Forelimb muscle (tissue), 1 donor: ENCODE measurements at regions not wholly inside any gene's neighbourhood (a gene's known extent, or its start where the extent isn't known, plus 50 kb on each side); places are given as distances from the start of the nearest gene placed in this dataset.

Experiments
- DNase-seq: peaks from one replicate; pipeline ENCODE4 v3.0.0-alpha.2; 2013; ENCODE audit warnings: low read depth

DNA sequence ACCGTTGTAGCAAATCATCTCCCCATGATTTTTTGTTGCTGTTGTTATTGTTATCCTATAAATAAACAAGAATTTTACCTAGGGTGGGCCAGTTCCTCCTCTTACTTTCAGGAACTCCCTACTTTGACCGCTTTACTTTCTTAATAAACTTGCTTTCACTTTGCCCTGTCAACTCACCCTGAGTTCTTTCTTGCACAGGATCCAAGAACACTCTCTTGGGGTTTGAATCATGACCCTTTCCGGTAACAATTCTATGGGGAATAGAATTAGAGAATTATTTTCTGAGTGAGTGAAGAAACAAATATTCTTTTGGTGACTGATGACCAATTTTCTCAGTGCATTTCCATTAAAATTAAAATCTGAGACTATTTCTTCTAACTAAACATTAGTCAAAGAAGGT lies 584.0 kb upstream of the TENM3 start:
- DNase-seq, result no peak

DNA sequence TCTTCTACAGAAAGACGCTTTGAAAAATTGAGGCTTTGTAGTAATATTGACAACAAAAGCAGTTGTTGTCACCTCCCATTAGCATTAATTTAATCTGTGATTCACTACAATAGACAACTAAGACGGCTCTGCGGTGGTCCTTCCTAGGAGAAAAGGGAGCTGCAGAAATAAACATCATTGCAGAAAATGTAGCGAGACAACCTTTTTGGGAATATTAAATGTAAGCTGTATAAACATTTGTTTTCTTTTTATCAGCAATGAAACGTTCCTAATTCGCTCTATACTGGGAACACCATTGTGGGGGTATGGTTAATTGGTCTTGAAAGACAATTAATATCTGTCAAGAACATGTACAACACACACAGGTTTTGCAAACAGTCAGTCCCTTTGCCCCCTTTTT lies 583.3 kb upstream of the TENM3 start:
- DNase-seq, result no peak

GRCh38 chr4:181661090-181661489 lies 582.1 kb upstream of the TENM3 start:
- no peak for DNase-seq

GRCh38 chr4:181661923-181662322 lies 581.3 kb upstream of the TENM3 start:
- DNase-seq, result no peak

DNA sequence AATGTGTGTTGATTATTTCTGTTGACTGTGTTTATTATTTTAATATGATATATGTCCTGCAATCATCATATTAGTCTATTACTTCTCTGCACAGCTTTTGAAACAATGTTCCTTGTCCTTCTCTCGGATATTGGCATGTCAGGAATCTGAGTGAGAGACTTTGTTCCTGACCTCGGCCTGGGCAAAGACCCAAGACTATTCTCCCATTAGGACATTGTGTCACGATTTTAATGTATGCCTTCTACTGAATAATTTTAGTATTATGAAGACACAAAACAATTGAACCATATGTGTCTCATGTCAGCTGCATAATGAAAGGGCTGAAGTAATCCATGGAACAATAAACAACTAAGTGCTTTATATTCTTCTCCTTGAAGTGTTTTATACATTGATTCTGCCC lies 580.8 kb upstream of the TENM3 start:
- no peak for DNase-seq

GRCh38 chr4:181670506-181670905 lies 572.7 kb upstream of the TENM3 start:
- DNase-seq, result no peak

DNA sequence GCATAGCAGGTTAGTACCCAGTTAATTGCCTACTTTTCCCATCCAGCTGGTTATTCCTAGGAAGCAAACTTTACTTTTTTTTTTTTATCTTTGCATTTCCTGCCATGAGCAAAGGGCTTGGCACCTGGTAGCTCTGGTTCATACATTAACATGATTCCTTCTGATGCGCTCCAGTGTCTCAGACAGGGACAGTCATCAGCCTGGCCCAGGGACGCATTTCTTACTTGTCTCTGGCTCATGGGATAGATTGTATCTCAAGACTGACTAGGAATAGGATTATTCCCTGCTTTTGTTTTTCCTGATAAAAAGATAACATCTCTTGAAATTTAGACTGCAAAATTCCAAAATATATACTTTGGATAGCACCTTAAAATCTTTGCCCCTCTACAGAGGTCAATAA lies 571.5 kb upstream of the TENM3 start:
- no peak for DNase-seq

- no peak for DNase-seq
Observed at GRCh38 chr4:181672751-181673150, 570.5 kb upstream of the TENM3 start.

DNA sequence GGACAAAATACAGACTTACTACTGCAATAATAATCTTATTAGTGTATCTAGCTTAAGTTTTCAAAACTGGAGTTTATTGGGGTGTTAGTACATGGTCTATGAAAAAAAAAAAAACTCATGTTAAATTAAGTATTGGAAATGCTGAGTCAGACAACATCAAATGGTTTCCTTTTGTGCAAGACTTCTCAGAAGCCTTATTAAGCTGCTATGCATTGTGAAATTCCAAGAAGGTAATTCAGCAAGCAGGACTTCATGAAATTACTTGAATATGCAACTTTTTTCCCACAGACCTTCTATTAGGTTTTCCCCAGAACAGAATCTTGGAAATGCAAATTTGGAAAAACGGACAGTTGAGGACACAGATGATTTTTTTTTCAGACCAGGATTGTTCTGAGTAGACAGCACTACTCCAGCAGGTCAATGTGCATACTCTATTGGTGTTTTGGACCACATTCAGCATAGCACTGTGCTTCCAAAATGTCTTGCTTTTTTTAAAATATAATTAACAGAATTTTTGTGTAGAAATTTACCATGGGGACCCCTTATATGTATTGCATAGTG lies 568.8 kb upstream of the TENM3 start:
- DNase-seq, result no peak

- no peak for DNase-seq
Observed at GRCh38 chr4:181676546-181676945, 566.7 kb upstream of the TENM3 start.

GRCh38 chr4:181677201-181677600 lies 566.0 kb upstream of the TENM3 start:
- no peak for DNase-seq

GRCh38 chr4:181677621-181678020 lies 565.6 kb upstream of the TENM3 start:
- DNase-seq, result no peak

GRCh38 chr4:181679754-181680153 lies 563.4 kb upstream of the TENM3 start:
- no peak for DNase-seq

- DNase-seq, result no peak
Observed at GRCh38 chr4:181682367-181683047, 560.7 kb upstream of the TENM3 start.

DNA sequence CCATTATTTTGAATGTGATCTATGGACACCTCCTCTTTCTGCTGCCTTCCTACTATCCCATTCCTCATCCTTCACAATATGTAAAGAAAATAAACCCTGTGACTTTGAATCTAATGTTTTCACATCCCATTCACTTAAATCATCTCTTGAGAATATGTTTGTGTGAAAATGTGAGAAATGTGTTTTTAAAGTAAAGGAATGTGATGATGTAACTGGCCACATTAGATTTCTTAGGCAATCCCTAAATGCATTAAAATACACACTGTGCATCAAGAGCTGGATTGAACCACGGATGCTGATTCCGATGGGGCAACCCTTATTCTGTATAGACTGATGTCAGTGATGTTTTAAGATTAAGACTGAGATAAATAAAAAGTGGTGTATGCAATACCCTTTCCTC lies 558.9 kb upstream of the TENM3 start:
- no peak for DNase-seq

GRCh38 chr4:181685461-181685860 lies 557.7 kb upstream of the TENM3 start:
- DNase-seq, result no peak

DNA sequence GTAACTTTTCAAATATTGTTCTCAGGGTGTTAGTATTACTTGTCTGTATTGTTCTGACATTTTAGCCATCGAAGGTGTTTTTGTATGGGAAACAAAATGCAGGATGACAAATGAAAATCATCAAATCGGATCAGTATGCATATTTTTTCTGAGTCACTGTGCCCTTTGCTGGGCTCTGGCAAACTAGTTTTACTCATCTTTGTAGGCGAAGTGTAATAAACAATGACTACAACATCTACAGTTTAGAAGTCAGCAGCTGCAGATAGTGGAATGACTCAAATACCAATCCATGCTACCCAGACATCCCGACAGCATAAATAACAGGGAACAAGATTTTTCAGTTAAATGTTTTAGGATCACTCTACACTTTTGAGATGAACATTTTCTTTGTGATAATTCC lies 557.3 kb upstream of the TENM3 start:
- no peak for DNase-seq

GRCh38 chr4:181687116-181687515 lies 556.1 kb upstream of the TENM3 start:
- DNase-seq, result no peak

DNA sequence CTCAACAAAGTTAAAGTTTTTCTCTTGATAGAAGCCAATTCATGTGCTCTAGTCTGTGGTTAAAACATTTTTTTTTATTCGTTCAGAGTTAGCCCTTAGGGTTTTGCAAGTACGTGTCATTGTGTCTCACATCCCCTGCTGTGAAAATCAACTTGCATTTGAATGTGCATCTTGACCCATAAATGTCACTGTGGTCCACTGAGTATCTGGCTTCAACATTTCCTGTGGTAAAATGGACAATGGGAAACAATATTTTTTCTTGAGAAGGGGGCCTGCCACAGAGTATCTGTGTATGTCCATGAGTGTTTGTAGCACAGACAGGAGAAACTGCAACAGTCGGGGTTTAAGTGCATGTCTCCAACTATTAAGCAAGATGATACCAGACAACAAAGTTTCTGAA lies 554.8 kb upstream of the TENM3 start:
- DNase-seq, result no peak

- DNase-seq, result no peak
Observed at GRCh38 chr4:181688872-181689271, 554.3 kb upstream of the TENM3 start.

- DNase-seq, result no peak
Observed at GRCh38 chr4:181690498-181690897, 552.7 kb upstream of the TENM3 start.

DNA sequence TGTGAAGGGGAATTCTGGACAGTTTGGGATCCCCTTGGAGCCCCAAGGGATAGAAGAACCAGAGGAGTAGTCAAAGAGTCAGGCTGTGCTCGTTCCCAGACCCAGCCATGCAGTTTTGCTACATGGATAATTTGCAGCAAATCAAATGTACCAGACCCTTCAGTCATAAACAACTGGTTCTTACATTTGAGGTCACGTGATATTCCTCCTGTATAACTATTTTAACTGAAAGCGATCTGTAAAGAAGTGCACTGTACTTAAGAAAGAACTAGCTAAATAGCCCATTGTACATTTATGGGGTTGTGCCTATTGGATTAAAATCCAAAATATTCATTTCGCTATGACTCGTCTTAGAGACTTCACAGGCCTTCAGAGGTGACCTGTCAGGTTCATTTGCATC lies 550.2 kb upstream of the TENM3 start:
- no peak for DNase-seq

- no peak for DNase-seq
Observed at GRCh38 chr4:181693517-181693916, 549.7 kb upstream of the TENM3 start.

DNA sequence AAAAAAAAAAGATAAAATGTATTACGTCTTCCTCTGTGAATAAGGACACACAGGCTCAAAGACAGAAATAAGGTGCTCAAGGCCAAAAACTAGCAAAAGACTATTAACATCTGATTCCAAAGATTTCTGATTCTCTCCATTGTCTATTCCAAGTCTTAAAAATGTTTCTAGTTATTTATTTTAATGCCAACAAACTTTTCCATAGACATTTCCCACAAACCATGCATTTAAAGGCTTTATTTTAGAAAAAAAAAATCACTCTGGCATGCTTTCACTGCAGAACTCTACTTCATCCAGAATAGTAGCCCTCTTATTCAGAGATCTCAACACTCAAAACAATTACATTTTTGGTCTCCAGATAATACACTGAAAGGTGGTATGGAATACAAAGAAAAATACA lies 545.0 kb upstream of the TENM3 start:
- DNase-seq, result peak; percentile 17
